Trophoblast cell (in vitro differentiated cells and primary cell): ENCODE measurements at regions not wholly inside any gene's neighbourhood (a gene's known extent, or its start where the extent isn't known, plus 50 kb on each side); places are given as distances from the start of the nearest gene placed in this dataset.

Experiments used
- DNase-seq, 2 donors: peaks; one replicate each; pipeline ENCODE4 v3.0.0-alpha.2; 2016
- H2AFZ ChIP-seq: 2 replicates; pipeline ENCODE4 v1.6.1; 2013; ENCODE audit warnings: low read length, moderate library complexity, mild to moderate bottlenecking; ENCODE audit not compliant: insufficient read depth, poor library complexity
- H2AK5ac ChIP-seq: 2 replicates; pipeline ENCODE4 v1.6.1; 2013; ENCODE audit warnings: mild to moderate bottlenecking, low read length
- H2BK120ac ChIP-seq: 2 replicates; pipeline ENCODE4 v1.6.1; 2013; ENCODE audit warnings: low read length, mild to moderate bottlenecking, moderate library complexity; ENCODE audit not compliant: insufficient read depth, poor library complexity
- H2BK12ac ChIP-seq: 2 replicates; pipeline ENCODE4 v1.6.1; 2013; ENCODE audit warnings: mild to moderate bottlenecking, low read length, moderate library complexity
- H2BK5ac ChIP-seq: 2 replicates; pipeline ENCODE4 v1.6.1; 2013; ENCODE audit warnings: low read length, low read depth, moderate library complexity, mild to moderate bottlenecking; ENCODE audit not compliant: poor library complexity
- H3K14ac ChIP-seq: 2 replicates; pipeline ENCODE4 v1.6.1; 2013; ENCODE audit warnings: mild to moderate bottlenecking, low read length
- H3K18ac ChIP-seq: 2 replicates; pipeline ENCODE4 v1.6.1; 2013; ENCODE audit warnings: mild to moderate bottlenecking, low read length
- H3K23ac ChIP-seq: 2 replicates; pipeline ENCODE4 v1.6.1; 2013; ENCODE audit warnings: low read length
- H3K27ac ChIP-seq: 2 replicates; pipeline ENCODE4 v1.5.1; 2013; ENCODE audit warnings: low read depth, mild to moderate bottlenecking, inconsistent platforms, low read length, moderate library complexity
- H3K27me3 ChIP-seq: 2 replicates; pipeline ENCODE4 v1.6.1; 2013; ENCODE audit warnings: inconsistent platforms, mild to moderate bottlenecking, low read length, moderate library complexity; ENCODE audit not compliant: insufficient read depth
- H3K36me3 ChIP-seq, 2 experiments: 1 replicate in 1 of 2; 2 replicates in 1 of 2; pipeline ENCODE4 v1.6.1; 2013; ENCODE audit warnings: low read length in 2 of 2, mild to moderate bottlenecking in 2 of 2, moderate library complexity in 1 of 2; ENCODE audit not compliant: insufficient read depth in 2 of 2, control insufficient read depth in 1 of 2
- H3K4ac ChIP-seq: 2 replicates; pipeline ENCODE4 v1.6.1; 2013; ENCODE audit warnings: low read depth, mild to moderate bottlenecking, low read length, moderate library complexity
- H3K4me1 ChIP-seq, 2 experiments: 1 replicate in 1 of 2; 2 replicates in 1 of 2; pipeline ENCODE4 v1.6.1; 2013; ENCODE audit warnings: low read length in 2 of 2, mild to moderate bottlenecking in 2 of 2, moderate library complexity in 1 of 2; ENCODE audit not compliant: insufficient read depth in 2 of 2, control insufficient read depth in 1 of 2
- H3K4me2 ChIP-seq: 2 replicates; pipeline ENCODE4 v1.6.1; 2013; ENCODE audit warnings: inconsistent platforms, mild to moderate bottlenecking, low read length, moderate library complexity
- H3K4me3 ChIP-seq: 2 replicates; pipeline ENCODE4 v1.5.1; 2013; ENCODE audit warnings: mild to moderate bottlenecking, low read depth, low read length, inconsistent platforms
- H3K79me1 ChIP-seq: one replicate; pipeline ENCODE4 v1.6.1; 2013; ENCODE audit warnings: low read length
- H3K79me2 ChIP-seq: 2 replicates; pipeline ENCODE4 v1.6.1; 2013; ENCODE audit warnings: low read length, mild to moderate bottlenecking; ENCODE audit not compliant: control insufficient read depth, insufficient read depth, poor library complexity
- H3K9ac ChIP-seq: 2 replicates; pipeline ENCODE4 v1.6.1; 2013; ENCODE audit warnings: mild to moderate bottlenecking, low read length
- H3K9me3 ChIP-seq: 2 replicates; pipeline ENCODE4 v1.6.1; 2013; ENCODE audit warnings: low read depth, mild to moderate bottlenecking, control low read depth, inconsistent platforms, low read length; ENCODE audit not compliant: insufficient read depth
- H4K12ac ChIP-seq: 2 replicates; pipeline ENCODE4 v1.6.1; 2013; ENCODE audit warnings: low read depth, mild to moderate bottlenecking, low read length, moderate library complexity
- H4K8ac ChIP-seq: 2 replicates; pipeline ENCODE4 v1.6.1; 2013; ENCODE audit warnings: low read depth, mild to moderate bottlenecking, low read length, moderate library complexity
- H4K91ac ChIP-seq: one replicate; pipeline ENCODE4 v1.6.1; 2013; ENCODE audit warnings: low read depth, mild to moderate bottlenecking, low read length, moderate library complexity
- WGBS: extraction: QIAGEN DNeasy Blood & Tissue Kit; methylation state at CpG from one replicate; pipeline ENCODE4 v1.1.7; 2013; ENCODE audit warnings: missing lambda C conversion rate; ENCODE audit not compliant: insufficient read length, insufficient coverage; ENCODE audit errors: extremely low coverage; 5-methylcytosine and 5-hydroxymethylcytosine counted together

GRCh38 chr2:198664321-198664720 lies 793.4 kb downstream of the SATB2 start:
- no CpG with 5 or more reads among the region's 2 CpGs for WGBS
- no peak overlapping the region for H3K18ac ChIP-seq
- no peaks in the 10 kb centered on the region for H3K27me3 ChIP-seq
- no peak overlapping the region for H4K12ac ChIP-seq
- H2AK5ac ChIP-seq: no peak overlapping the region
- H3K27ac ChIP-seq: no peak overlapping the region
- H3K9me3 ChIP-seq: no peaks in the 10 kb centered on the region
- H3K36me3 ChIP-seq: no peaks in the 10 kb centered on the region
- no peak overlapping the region for H3K4me3 ChIP-seq
- DNase-seq: no peak
- no peak overlapping the region for H3K23ac ChIP-seq
- H3K4me2 ChIP-seq: no peak overlapping the region
- H3K9ac ChIP-seq: no peak overlapping the region
- H3K79me1 ChIP-seq: no peaks in the 10 kb centered on the region
- no peak overlapping the region for H2BK120ac ChIP-seq
- H2AFZ ChIP-seq: no peak overlapping the region
- no peaks in the 10 kb centered on the region for H3K4me1 ChIP-seq
- no peak overlapping the region for H4K8ac ChIP-seq
- no peak overlapping the region for H3K14ac ChIP-seq
- no peak overlapping the region for H2BK12ac ChIP-seq
- no peaks in the 10 kb centered on the region for H3K79me2 ChIP-seq
- H3K4ac ChIP-seq: no peak overlapping the region
- H2BK5ac ChIP-seq: no peak overlapping the region
- no peak overlapping the region for H4K91ac ChIP-seq

- H2BK120ac ChIP-seq: no peak overlapping the region
- H3K9ac ChIP-seq: no peak overlapping the region
- no peak overlapping the region for H2BK12ac ChIP-seq
- H3K27ac ChIP-seq: no peak overlapping the region
- H3K14ac ChIP-seq: no peak overlapping the region
- no peak overlapping the region for H2AFZ ChIP-seq
- no peak overlapping the region for H4K12ac ChIP-seq
- no peak overlapping the region for H4K8ac ChIP-seq
- no peak for DNase-seq
- no peak overlapping the region for H2BK5ac ChIP-seq
- no peaks in the 10 kb centered on the region for H3K9me3 ChIP-seq
- H3K27me3 ChIP-seq: no peaks in the 10 kb centered on the region
- H3K18ac ChIP-seq: no peak overlapping the region
- H3K4me3 ChIP-seq: no peak overlapping the region
- no peak overlapping the region for H2AK5ac ChIP-seq
- H3K79me2 ChIP-seq: no peaks in the 10 kb centered on the region
- no peaks in the 10 kb centered on the region for H3K79me1 ChIP-seq
- no peaks in the 10 kb centered on the region for H3K36me3 ChIP-seq
- H3K4me1 ChIP-seq: no peaks in the 10 kb centered on the region
- H3K4me2 ChIP-seq: no peak overlapping the region
- no peak overlapping the region for H3K23ac ChIP-seq
- H3K4ac ChIP-seq: no peak overlapping the region
- H4K91ac ChIP-seq: no peak overlapping the region
- WGBS: no CpG with 5 or more reads among the region's 4 CpGs
These were observed 794.8 kb downstream of the SATB2 start for GRCh38 chr2:198662905-198663304.

DNA sequence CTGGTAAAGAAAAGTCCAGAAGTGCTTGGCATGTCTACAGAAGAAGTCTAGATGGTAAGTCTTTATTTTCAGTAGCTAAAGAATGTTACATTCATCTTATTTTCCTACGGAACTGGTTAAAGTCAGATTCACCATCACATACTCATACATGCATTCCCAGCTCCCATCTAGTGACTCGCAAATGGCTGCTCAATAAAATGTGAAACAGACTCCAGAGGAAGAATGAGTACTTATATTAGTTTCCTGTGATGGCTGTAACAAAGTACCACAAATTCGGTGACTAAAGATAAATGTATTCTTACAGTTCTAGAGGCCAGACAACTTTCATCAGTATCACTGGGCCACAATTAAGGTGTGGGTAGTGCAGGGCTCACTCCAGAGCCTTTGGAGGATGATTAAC lies 797.2 kb downstream of the SATB2 start:
- H3K18ac ChIP-seq: no peak overlapping the region
- no peak overlapping the region for H3K27ac ChIP-seq
- H3K9ac ChIP-seq: no peak overlapping the region
- H4K12ac ChIP-seq: no peak overlapping the region
- no peaks in the 10 kb centered on the region for H3K27me3 ChIP-seq
- H3K4me3 ChIP-seq: no peak overlapping the region
- H2BK120ac ChIP-seq: no peak overlapping the region
- no peaks in the 10 kb centered on the region for H3K79me1 ChIP-seq
- H3K4me1 ChIP-seq: no peaks in the 10 kb centered on the region
- no peaks in the 10 kb centered on the region for H3K79me2 ChIP-seq
- H3K4ac ChIP-seq: no peak overlapping the region
- no peaks in the 10 kb centered on the region for H3K36me3 ChIP-seq
- no peaks in the 10 kb centered on the region for H3K9me3 ChIP-seq
- no peak for DNase-seq
- H2AK5ac ChIP-seq: no peak overlapping the region
- no peak overlapping the region for H2AFZ ChIP-seq
- H2BK12ac ChIP-seq: no peak overlapping the region
- no peak overlapping the region for H3K4me2 ChIP-seq
- H4K8ac ChIP-seq: no peak overlapping the region
- no peak overlapping the region for H3K23ac ChIP-seq
- H2BK5ac ChIP-seq: no peak overlapping the region
- H4K91ac ChIP-seq: no peak overlapping the region
- no peak overlapping the region for H3K14ac ChIP-seq
- WGBS: no CpG with 5 or more reads among the region's 3 CpGs

DNA sequence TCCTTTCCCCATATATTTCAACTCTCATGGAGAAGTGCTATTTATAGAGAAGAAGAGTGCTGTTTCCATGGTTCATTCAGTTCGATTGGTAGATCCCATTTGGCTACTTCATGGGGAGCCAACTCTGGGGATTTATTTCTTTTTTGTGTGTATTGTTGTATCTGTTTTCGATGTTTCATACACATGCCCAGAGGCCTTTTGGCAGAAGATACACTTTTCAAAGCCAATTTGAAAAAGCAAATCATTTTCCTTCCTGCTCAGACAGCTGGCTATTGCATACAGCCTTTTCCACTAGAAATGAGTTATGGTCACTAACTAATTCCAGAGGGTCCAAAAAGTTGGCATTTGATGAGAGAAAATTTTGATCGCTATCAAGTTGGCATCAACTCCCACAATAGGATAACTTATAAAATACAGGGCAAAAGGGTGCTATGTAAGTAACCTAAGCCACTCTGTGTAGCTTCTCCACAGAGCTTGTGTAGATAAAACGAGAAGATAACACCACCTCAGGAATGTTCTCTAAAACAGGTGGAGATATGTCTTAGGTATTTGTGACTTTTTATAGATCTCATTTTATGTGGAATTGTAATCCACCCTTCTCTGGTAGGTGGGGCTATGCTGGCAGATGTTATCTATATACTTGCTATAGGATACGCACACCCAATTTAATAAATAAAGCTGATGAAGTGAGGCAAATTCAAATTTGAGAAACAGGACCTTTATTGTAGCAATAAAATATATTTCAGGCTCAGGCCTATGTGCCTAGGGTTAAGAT lies 798.5 kb downstream of the SATB2 start:
- WGBS: no CpG with 5 or more reads among the region's 5 CpGs
- no peaks in the 10 kb centered on the region for H3K79me2 ChIP-seq

More for the DNA sequence above, 798.5 kb downstream of the SATB2 start:
- H3K27me3 ChIP-seq: no peaks in the 10 kb centered on the region
- H3K4me2 ChIP-seq: no peak overlapping the region
- no peaks in the 10 kb centered on the region for H3K9me3 ChIP-seq
- DNase-seq: no peak
- H3K4me1 ChIP-seq: no peaks in the 10 kb centered on the region
- H3K4me3 ChIP-seq: no peak overlapping the region
- no peaks in the 10 kb centered on the region for H3K79me1 ChIP-seq
- no peak overlapping the region for H3K18ac ChIP-seq
- H4K8ac ChIP-seq: no peak overlapping the region
- H3K23ac ChIP-seq: no peak overlapping the region
- no peak overlapping the region for H2AK5ac ChIP-seq
- H3K36me3 ChIP-seq: no peaks in the 10 kb centered on the region
- H4K12ac ChIP-seq: no peak overlapping the region
- no peak overlapping the region for H3K27ac ChIP-seq
- no peak overlapping the region for H3K9ac ChIP-seq
- H2BK5ac ChIP-seq: no peak overlapping the region
- no peak overlapping the region for H3K14ac ChIP-seq
- no peak overlapping the region for H2AFZ ChIP-seq
- no peak overlapping the region for H2BK12ac ChIP-seq
- H3K4ac ChIP-seq: no peak overlapping the region
- H2BK120ac ChIP-seq: no peak overlapping the region
- H4K91ac ChIP-seq: no peak overlapping the region
